IMR-90 (cell line): ENCODE measurements at regions not wholly inside any gene's neighbourhood (a gene's known extent, or its start where the extent isn't known, plus 50 kb on each side); places are given as distances from the start of the nearest gene placed in this dataset.

ENCODE experiments used
- ATAC-seq: fragments of 200-7000 bp; cut with Tn5 transposase; 2 replicates; pipeline ENCODE4 v1.9.1; 2020; ENCODE audit warnings: low read depth, mild to moderate bottlenecking, moderate library complexity
- BruUV-seq: library from RNA; stranded (reverse); fragments of 400-500 nt; replicated peaks from 2 replicates; lab custom pipeline; 2021; lab: Mats Ljungman, UMichigan
- CTCF ChIA-PET: fragments of 300-600 bp; formaldehyde crosslinking; extraction: SDS; loops from one replicate; lab custom pipeline; 2021; ENCODE audit warnings: antibody characterized with exemption; lab: Yijun Ruan, JAX
- POLR2A ChIA-PET: fragments of 300-600 bp; sonication (Branson Sonifier 250); formaldehyde crosslinking; loops from one replicate; lab custom pipeline; 2022; ENCODE audit warnings: antibody characterized with exemption; ENCODE audit not compliant: unreplicated experiment; lab: Charles Lee
- DNase-seq: peaks from one replicate; pipeline ENCODE4 v3.0.0; 2013
- H2AFZ ChIP-seq: replicated peaks from 2 replicates; pipeline ENCODE3; 2013; ENCODE audit warnings: low read length, mild to moderate bottlenecking; ENCODE audit not compliant: poor library complexity
- H2AK5ac ChIP-seq: 2 replicates; pipeline ENCODE4 v1.6.1; 2013; ENCODE audit warnings: low read depth, low read length, inconsistent platforms
- H2AK9ac ChIP-seq: replicated peaks from 2 replicates; pipeline ENCODE3; 2013; ENCODE audit warnings: mild to moderate bottlenecking, low read depth, low read length, moderate library complexity; ENCODE audit not compliant: poor library complexity
- H2BK120ac ChIP-seq: 2 replicates; pipeline ENCODE4 v1.6.1; 2013; ENCODE audit warnings: low read depth, low read length, inconsistent platforms
- H2BK15ac ChIP-seq: 3 replicates; pipeline ENCODE4 v1.6.1; 2013; ENCODE audit warnings: low read depth, low read length, inconsistent platforms
- H2BK20ac ChIP-seq: 2 replicates; pipeline ENCODE4 v1.6.1; 2013; ENCODE audit warnings: low read depth, mild to moderate bottlenecking, inconsistent platforms, low read length, moderate library complexity
- H2BK5ac ChIP-seq: 2 replicates; pipeline ENCODE4 v1.6.1; 2013; ENCODE audit warnings: mild to moderate bottlenecking, low read depth, low read length, inconsistent platforms; ENCODE audit not compliant: poor library complexity, severe bottlenecking
- H3K14ac ChIP-seq: replicated peaks from 2 replicates; pipeline ENCODE4 v1.6.1; 2013; ENCODE audit warnings: low read depth, low read length, inconsistent platforms
- H3K18ac ChIP-seq: 2 replicates; pipeline ENCODE4 v1.6.1; 2013; ENCODE audit warnings: low read depth, low read length, control low read depth
- H3K23ac ChIP-seq: 2 replicates; pipeline ENCODE4 v1.6.1; 2013; ENCODE audit warnings: low read depth, low read length, inconsistent platforms
- H3K27ac ChIP-seq: 2 replicates; pipeline ENCODE4 v1.5.1; 2013; ENCODE audit warnings: mild to moderate bottlenecking, control low read depth, low read length; ENCODE audit not compliant: insufficient read depth
- H3K27me3 ChIP-seq: 2 replicates; pipeline ENCODE4 v1.6.1; 2013; ENCODE audit warnings: low read length; ENCODE audit not compliant: control insufficient read depth, insufficient read depth
- H3K36me3 ChIP-seq: 2 replicates; pipeline ENCODE4 v1.6.1; 2013; ENCODE audit warnings: low read length, mixed read lengths; ENCODE audit not compliant: control insufficient read depth, insufficient read depth
- H3K4ac ChIP-seq: 2 replicates; pipeline ENCODE4 v1.6.1; 2013; ENCODE audit warnings: low read depth, low read length, inconsistent platforms
- H3K4me1 ChIP-seq: 2 replicates; pipeline ENCODE4 v1.6.1; 2013; ENCODE audit warnings: low read length, mixed read lengths; ENCODE audit not compliant: control insufficient read depth, insufficient read depth
- H3K4me2 ChIP-seq: 2 replicates; pipeline ENCODE4 v1.6.1; 2013; ENCODE audit warnings: low read depth, mild to moderate bottlenecking, control low read depth, low read length, moderate library complexity
- H3K4me3 ChIP-seq: 2 replicates; pipeline ENCODE4 v1.5.1; 2013; ENCODE audit warnings: low read depth, mild to moderate bottlenecking, control low read depth, low read length, moderate library complexity; ENCODE audit not compliant: insufficient read depth
- H3K56ac ChIP-seq: 2 replicates; pipeline ENCODE4 v1.6.1; 2013; ENCODE audit warnings: low read length, inconsistent platforms; ENCODE audit not compliant: insufficient read depth; ENCODE audit errors: extremely low read depth
- H3K79me1 ChIP-seq, 2 experiments: 2 replicates each; pipeline ENCODE4 v1.6.1; 2013; ENCODE audit warnings: low read length in 2 of 2, inconsistent platforms in 1 of 2, low read depth in 1 of 2
- H3K9ac ChIP-seq: 2 replicates; pipeline ENCODE4 v1.6.1; 2013; ENCODE audit warnings: low read depth, low read length, control low read depth
- H3K9me1 ChIP-seq: 2 replicates; pipeline ENCODE4 v1.6.1; 2013; ENCODE audit warnings: low read length, inconsistent platforms; ENCODE audit not compliant: insufficient read depth
- H3K9me3 ChIP-seq: 2 replicates; pipeline ENCODE4 v1.6.1; 2013; ENCODE audit warnings: low read length; ENCODE audit not compliant: control insufficient read depth, insufficient read depth
- H4K20me1 ChIP-seq: 2 replicates; pipeline ENCODE4 v1.6.1; 2013; ENCODE audit warnings: low read length, inconsistent platforms; ENCODE audit not compliant: insufficient read depth
- H4K5ac ChIP-seq: 2 replicates; pipeline ENCODE4 v1.6.1; 2013; ENCODE audit warnings: mild to moderate bottlenecking, low read depth, low read length, control low read depth
- H4K8ac ChIP-seq, 2 experiments: 2 replicates each; pipeline ENCODE4 v1.6.1; 2013; ENCODE audit warnings: low read depth in 2 of 2, low read length in 2 of 2, control low read depth in 1 of 2, inconsistent platforms in 1 of 2
- H4K91ac ChIP-seq: 2 replicates; pipeline ENCODE4 v1.6.1; 2013; ENCODE audit warnings: low read depth, low read length, inconsistent platforms; ENCODE audit not compliant: insufficient read depth
- CEBPB ChIP-seq: IDR thresholded peaks from 2 replicates; pipeline ENCODE4 v1.6.1; 2012; ENCODE audit warnings: low read depth, low read length, improper control_type of control experiment
- NFE2L2 ChIP-seq: fragments of 150-350 bp; IDR thresholded peaks from 2 replicates; pipeline ENCODE4 v1.6.1; 2016; ENCODE audit warnings: low read depth, mild to moderate bottlenecking, low read length
- SMC3 ChIP-seq: fragments of 150-350 bp; IDR thresholded peaks from 2 replicates; pipeline ENCODE4 v1.6.1; 2016; ENCODE audit warnings: low read depth, mild to moderate bottlenecking, antibody characterized with exemption, low read length, moderate library complexity
- WGBS, 2 experiments: methylation state at CpG; one replicate each; pipeline versions ENCODE4 v1.1.5 to v1.1.7; 2013; ENCODE audit warnings: missing lambda C conversion rate in 2 of 2; ENCODE audit not compliant: insufficient read length in 1 of 2; ENCODE audit errors: extremely low coverage in 2 of 2; 5-methylcytosine and 5-hydroxymethylcytosine counted together
- dilution Hi-C: fragments of 300-500 bp; cut with HindIII; formaldehyde crosslinking; loops from one replicate; pipeline ENCODE4 v1.14.3; 2018; ENCODE audit warnings: low sequenced_read_pairs; ENCODE audit not compliant: unreplicated experiment
- in situ Hi-C: fragments of 300-500 bp; cut with MboI; formaldehyde crosslinking; loops from 3 replicates; pipeline ENCODE4 v1.14.3; 2019; ENCODE audit warnings: low sequenced_read_pairs, inconsistent platforms, mixed read lengths
- intact Hi-C: fragments of 100-400 bp; cut with micrococcal nuclease; formaldehyde crosslinking; loops from 2 replicates; pipeline ENCODE4 v1.10.0; 2022

DNA sequence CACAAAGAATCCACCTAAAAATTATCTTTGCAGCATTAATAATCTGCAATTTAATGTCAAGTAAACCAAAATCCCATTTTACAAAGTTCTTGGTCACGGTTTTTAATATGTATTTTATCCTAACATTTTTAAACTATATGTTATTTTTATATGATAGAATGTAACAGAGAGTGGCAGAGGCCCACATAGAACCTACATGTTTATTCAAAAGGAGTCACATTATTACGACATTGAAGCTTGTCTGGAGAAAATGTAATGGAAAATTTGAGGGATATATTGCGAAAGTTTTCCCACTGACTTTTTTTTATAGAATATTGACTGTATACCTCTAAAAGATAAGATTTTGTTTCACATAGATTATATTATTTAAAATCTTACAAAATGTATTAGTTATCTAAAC, 89.7 kb upstream of the COL3A1 start:
- POLR2A ChIA-PET, result no interaction called here
- H2AK5ac ChIP-seq, result no peak overlapping the region
- no peaks in the 10 kb centered on the region for H3K79me1 ChIP-seq
- peak overlapping the region; percentile 20; the same call in 1 of the 2 replicates for H3K4me2 ChIP-seq
- H2AFZ ChIP-seq, result no peak overlapping the region
- H3K4ac ChIP-seq, result no peak overlapping the region
- intact Hi-C loops, result loop anchor here (5.0 kb wide), 1 partner anchor 93 kb away; no protein-coding TSS in a partner anchor
- H2BK15ac ChIP-seq, result no peak overlapping the region
- peak overlapping the region; percentile 52 for H2BK5ac ChIP-seq
- no peaks in the 10 kb centered on the region for H4K20me1 ChIP-seq
- TF ChIP-seq NFE2L2 (no peak), CEBPB (peak; percentile 92), SMC3 (no peak)
- no peak overlapping the region for H3K9ac ChIP-seq
- peaks cover 3% of the 10 kb centered on the region; the same call in 1 of the 2 replicates for H3K4me1 ChIP-seq
- dilution Hi-C loops, result no loop called here
- no peak overlapping the region for H3K18ac ChIP-seq
- no TSS peak for BruUV-seq
- CTCF ChIA-PET, result interaction anchor here (0.6 to 0.9 kb wide), 2 partner anchors 99 to 287 kb away, joined by 3 read pairs; no protein-coding TSS in a partner anchor
- H2BK120ac ChIP-seq, result no peak overlapping the region
- no peak overlapping the region for H3K23ac ChIP-seq
- WGBS, 2 experiments, result no CpG with 5 or more reads among the region's 3 CpGs
- H2AK9ac ChIP-seq, result no peak overlapping the region
- ATAC-seq (peak; percentile 22), DNase-seq (peak; percentile 53)
- peaks cover 7% of the 10 kb centered on the region for H3K9me3 ChIP-seq
- in situ Hi-C loops, result no loop called here
- H3K27me3 ChIP-seq, result no peaks in the 10 kb centered on the region
- no peak overlapping the region for H4K91ac ChIP-seq
- H3K9me1 ChIP-seq, result no peaks in the 10 kb centered on the region
- no peak overlapping the region for H2BK20ac ChIP-seq
- H3K4me3 ChIP-seq, result no peak overlapping the region
- H3K56ac ChIP-seq, result no peak overlapping the region
- H3K14ac ChIP-seq, result no peak overlapping the region
- no peaks in the 10 kb centered on the region for H3K36me3 ChIP-seq
- no peak overlapping the region for H4K8ac ChIP-seq
- H3K27ac ChIP-seq, result no peak overlapping the region
- H4K5ac ChIP-seq, result no peak overlapping the region
